Gastroesophageal sphincter (tissue), 3 donors: ENCODE measurements at regions not wholly inside any gene's neighbourhood (a gene's known extent, or its start where the extent isn't known, plus 50 kb on each side); places are given as distances from the start of the nearest gene placed in this dataset.

Experiments
- POLR2A ChIP-seq, 2 donors: fragments of 450-650 bp; IDR thresholded peaks; one replicate each; pipeline ENCODE4 v1.6.1; 2017; ENCODE audit warnings: antibody characterized with exemption in 2 of 2, mild to moderate bottlenecking in 2 of 2, moderate library complexity in 1 of 2
- TF ChIP-seq, protein P1 (sequence below), 4 experiments: fragments of 200-600 bp in 2 of 4; fragments of 450-650 bp in 2 of 4; sonication (generic) in 1 of 4; IDR thresholded peaks; one replicate each; pipeline ENCODE4 v1.5.1; 2017 to 2019; ENCODE audit warnings: antibody characterized with exemption in 4 of 4, mild to moderate bottlenecking in 2 of 4, moderate library complexity in 2 of 4

GRCh38 chr9:38253200-38253599 is 139.3 kb upstream of the ALDH1B1 start:
- no peak for TF ChIP-seq POLR2A (IDR thresholded peaks at IDR 0.05)
- TF ChIP-seq, protein P1, sequence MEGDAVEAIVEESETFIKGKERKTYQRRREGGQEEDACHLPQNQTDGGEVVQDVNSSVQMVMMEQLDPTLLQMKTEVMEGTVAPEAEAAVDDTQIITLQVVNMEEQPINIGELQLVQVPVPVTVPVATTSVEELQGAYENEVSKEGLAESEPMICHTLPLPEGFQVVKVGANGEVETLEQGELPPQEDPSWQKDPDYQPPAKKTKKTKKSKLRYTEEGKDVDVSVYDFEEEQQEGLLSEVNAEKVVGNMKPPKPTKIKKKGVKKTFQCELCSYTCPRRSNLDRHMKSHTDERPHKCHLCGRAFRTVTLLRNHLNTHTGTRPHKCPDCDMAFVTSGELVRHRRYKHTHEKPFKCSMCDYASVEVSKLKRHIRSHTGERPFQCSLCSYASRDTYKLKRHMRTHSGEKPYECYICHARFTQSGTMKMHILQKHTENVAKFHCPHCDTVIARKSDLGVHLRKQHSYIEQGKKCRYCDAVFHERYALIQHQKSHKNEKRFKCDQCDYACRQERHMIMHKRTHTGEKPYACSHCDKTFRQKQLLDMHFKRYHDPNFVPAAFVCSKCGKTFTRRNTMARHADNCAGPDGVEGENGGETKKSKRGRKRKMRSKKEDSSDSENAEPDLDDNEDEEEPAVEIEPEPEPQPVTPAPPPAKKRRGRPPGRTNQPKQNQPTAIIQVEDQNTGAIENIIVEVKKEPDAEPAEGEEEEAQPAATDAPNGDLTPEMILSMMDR (IDR thresholded peaks at IDR 0.05) = no peak
